ENCODE measurements at regions not wholly inside any gene's neighbourhood (a gene's known extent, or its start where the extent isn't known, plus 50 kb on each side); places are given as distances from the start of the nearest gene placed in this dataset.
"Not testable (repeated sequence)": the region's sequence is repeated elsewhere in the genome, so short reads cannot be mapped to it uniquely, and the experiment has no call there.

- TF ChIP-seq CTCF (conservative IDR thresholded peaks at IDR 0.05; ENCODE audit: low read length); EZH2phosphoT487 (IDR thresholded peaks at IDR 0.05; ENCODE audit: borderline replicate concordance): not testable (repeated sequence)
Measured at GRCh38 chr1:143842058-143842457, 129.7 kb downstream of the FAM72C start.

Measured in Loucy (cell line).